WTC11 (cell line): ENCODE measurements at regions not wholly inside any gene's neighbourhood (a gene's known extent, or its start where the extent isn't known, plus 50 kb on each side); places are given as distances from the start of the nearest gene placed in this dataset.

Experiments
- ATAC-seq: fragments of 200-7000 bp; cut with Tn5 transposase; 2 replicates; pipeline ENCODE4 v1.10.0; 2021; ENCODE audit warnings: mild to moderate bottlenecking, moderate library complexity
- CTCF ChIA-PET: fragments of 300-600 bp; sonication (Branson Sonifier 250); formaldehyde crosslinking; loops from one replicate; lab custom pipeline; 2021; ENCODE audit warnings: antibody characterized with exemption; lab: Charles Lee
- POLR2A ChIA-PET: fragments of 350-600 bp; sonication (Branson Sonifier 250); formaldehyde crosslinking; loops from one replicate; lab custom pipeline; 2021; ENCODE audit warnings: antibody characterized with exemption; lab: Charles Lee
- DNase-seq: peaks from one replicate; pipeline ENCODE4 v3.0.0; 2021; ENCODE audit warnings: low spot score
- H3K27ac Mint-ChIP-seq: 2 replicates; pipeline ENCODE4 v1.8.0; 2021; ENCODE audit warnings: mixed read lengths
- H3K27me3 Mint-ChIP-seq: 2 replicates; pipeline ENCODE4 v1.8.0; 2021; ENCODE audit warnings: low read depth, mild to moderate bottlenecking, moderate library complexity, mixed read lengths
- H3K36me3 Mint-ChIP-seq: 2 replicates; pipeline ENCODE4 v1.8.0; 2021; ENCODE audit warnings: mixed read lengths
- H3K4me1 Mint-ChIP-seq: 2 replicates; pipeline ENCODE4 v1.8.0; 2022; ENCODE audit warnings: mixed read lengths
- H3K4me3 Mint-ChIP-seq: 2 replicates; pipeline ENCODE4 v1.8.0; 2021; ENCODE audit warnings: mild to moderate bottlenecking, moderate library complexity, mixed read lengths
- H3K9me3 Mint-ChIP-seq: 2 replicates; pipeline ENCODE4 v1.8.0; 2021; ENCODE audit warnings: mixed read lengths
- ESRRA ChIP-seq: sonication (generic); formaldehyde crosslinking; IDR thresholded peaks from 2 replicates; pipeline ENCODE4 v1.8.1; 2022; ENCODE audit warnings: mild to moderate bottlenecking, missing genetic modification reagents, borderline replicate concordance
- FOXJ3 ChIP-seq: sonication (generic); formaldehyde crosslinking; IDR thresholded peaks from 2 replicates; pipeline ENCODE4 v1.9.0; 2021; ENCODE audit warnings: missing genetic modification reagents, mild to moderate bottlenecking, borderline replicate concordance
- GRHL2 ChIP-seq: fragments of 250-450 bp; sonication (Bioruptor Pico); IDR thresholded peaks from 2 replicates; pipeline ENCODE4 v1.8.0; 2022; ENCODE audit warnings: mild to moderate bottlenecking, moderate library complexity; ENCODE audit not compliant: insufficient replicate concordance, severe bottlenecking
- JAZF1 ChIP-seq: fragments of 250-450 bp; sonication (Bioruptor Pico); IDR thresholded peaks from 2 replicates; pipeline ENCODE4 v1.9.0; 2021; ENCODE audit warnings: moderate library complexity, mild to moderate bottlenecking, inconsistent platforms
- PRRX2 ChIP-seq: fragments of 250-450 bp; sonication (Bioruptor Pico); IDR thresholded peaks from 2 replicates; pipeline ENCODE4 v1.8.0; 2021; ENCODE audit warnings: mild to moderate bottlenecking
- SP1 ChIP-seq: sonication (generic); formaldehyde crosslinking; conservative IDR thresholded peaks from 2 replicates; pipeline ENCODE4 v1.8.1; 2022; ENCODE audit warnings: missing genetic modification reagents
- TEAD1 ChIP-seq: sonication (generic); formaldehyde crosslinking; IDR thresholded peaks from 2 replicates; pipeline ENCODE4 v1.8.0; 2022; ENCODE audit warnings: mild to moderate bottlenecking, missing genetic modification reagents
- TEAD4 ChIP-seq: sonication (generic); formaldehyde crosslinking; IDR thresholded peaks from 2 replicates; pipeline ENCODE4 v1.8.0; 2022; ENCODE audit warnings: mild to moderate bottlenecking, missing genetic modification reagents
- TP53 ChIP-seq: sonication (generic); formaldehyde crosslinking; IDR thresholded peaks from 2 replicates; pipeline ENCODE4 v1.8.1; 2023; ENCODE audit warnings: mild to moderate bottlenecking, missing genetic modification reagents
- ZNF121 ChIP-seq: sonication (generic); formaldehyde crosslinking; IDR thresholded peaks from 2 replicates; pipeline ENCODE4 v1.8.0; 2023; ENCODE audit warnings: missing genetic modification reagents
- ZNF219 ChIP-seq: sonication (generic); formaldehyde crosslinking; IDR thresholded peaks from 2 replicates; pipeline ENCODE4 v1.8.0; 2023; ENCODE audit warnings: missing genetic modification reagents, mild to moderate bottlenecking, borderline replicate concordance
- ZNF263 ChIP-seq: sonication (generic); formaldehyde crosslinking; IDR thresholded peaks from 2 replicates; pipeline ENCODE4 v1.8.1; 2022; ENCODE audit warnings: low read depth, mild to moderate bottlenecking, moderate library complexity, missing genetic modification reagents
- ZNF317 ChIP-seq: sonication (generic); formaldehyde crosslinking; IDR thresholded peaks from 2 replicates; pipeline ENCODE4 v1.8.1; 2023; ENCODE audit warnings: low read depth, mild to moderate bottlenecking, moderate library complexity, missing genetic modification reagents, borderline replicate concordance
- ZNF671 ChIP-seq: fragments of 250-450 bp; sonication (Bioruptor Pico); IDR thresholded peaks from 2 replicates; pipeline ENCODE4 v1.8.0; 2021; ENCODE audit warnings: mild to moderate bottlenecking
- TF ChIP-seq, protein P1 (sequence below): sonication (generic); formaldehyde crosslinking; IDR thresholded peaks from 2 replicates; pipeline ENCODE4 v1.8.1; 2023; ENCODE audit warnings: mild to moderate bottlenecking, missing genetic modification reagents
- TF ChIP-seq, protein P2 (sequence below): sonication (generic); formaldehyde crosslinking; IDR thresholded peaks from 2 replicates; pipeline ENCODE4 v1.8.0; 2022; ENCODE audit warnings: mild to moderate bottlenecking, missing genetic modification reagents
- TF ChIP-seq, protein P3 (sequence below): sonication (generic); formaldehyde crosslinking; IDR thresholded peaks from 2 replicates; pipeline ENCODE4 v1.8.1; 2022; ENCODE audit warnings: mild to moderate bottlenecking, moderate library complexity, missing genetic modification reagents
- TF ChIP-seq, protein P4 (sequence below): sonication (generic); formaldehyde crosslinking; IDR thresholded peaks from 2 replicates; pipeline ENCODE4 v1.8.1; 2023; ENCODE audit warnings: mild to moderate bottlenecking, moderate library complexity, missing genetic modification reagents
- TF ChIP-seq, protein P5 (sequence below): sonication (generic); formaldehyde crosslinking; IDR thresholded peaks from 2 replicates; pipeline ENCODE4 v1.8.0; 2022; ENCODE audit warnings: mild to moderate bottlenecking, missing genetic modification reagents
- TF ChIP-seq, protein P6 (sequence below): fragments of 250-450 bp; sonication (Bioruptor Pico); IDR thresholded peaks from 2 replicates; pipeline ENCODE4 v1.9.0; 2021; ENCODE audit warnings: mild to moderate bottlenecking

DNA sequence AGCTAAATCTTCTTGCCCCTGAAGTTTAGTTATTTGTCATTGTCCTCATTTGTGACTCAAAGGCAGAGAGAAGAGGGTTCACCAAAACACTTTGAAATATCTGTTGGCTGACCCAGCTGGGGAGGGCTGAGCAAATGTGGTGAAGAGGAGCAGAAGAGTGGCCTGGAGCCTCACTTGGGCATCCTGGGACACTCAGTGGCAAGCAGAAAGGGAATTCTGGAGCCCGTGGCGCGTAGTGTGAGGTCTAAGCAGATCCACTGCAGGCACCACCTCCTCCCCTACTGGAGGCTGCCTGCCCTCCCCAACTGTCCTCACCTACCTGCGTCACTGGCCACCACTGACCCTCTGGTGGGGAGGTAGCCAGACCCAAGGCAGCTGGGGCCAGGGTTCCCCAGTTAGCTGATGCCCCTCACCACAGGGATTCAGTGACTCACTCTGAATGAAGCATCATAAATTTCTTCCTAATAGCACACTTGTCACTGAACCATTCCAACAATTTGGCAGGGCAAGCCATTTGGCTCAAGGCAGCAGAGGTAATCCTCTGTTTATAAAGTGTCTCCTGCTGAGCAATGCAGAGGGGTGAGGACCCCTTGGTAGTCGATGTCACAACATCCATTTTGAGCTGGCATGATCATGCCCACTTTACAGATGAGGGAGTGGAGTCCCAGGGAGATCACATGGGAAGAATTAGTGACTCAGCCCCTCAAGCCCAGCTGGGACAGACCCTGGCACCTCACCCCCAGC lies 80.3 kb downstream of the NENF start:
- peaks cover 12% of the 10 kb centered on the region for H3K4me1 Mint-ChIP-seq
- no peaks in the 10 kb centered on the region for H3K9me3 Mint-ChIP-seq
- H3K4me3 Mint-ChIP-seq: no peak overlapping the region
- ChIA-PET POLR2A (no interaction called here), CTCF (interaction anchor here (1.8 to 2.8 kb wide), 3 partner anchors 36 to 55 kb away, joined by 7 to 20 read pairs (median 7); no protein-coding TSS in a partner anchor)
- no peak overlapping the region for H3K27ac Mint-ChIP-seq
- peaks cover 33% of the 10 kb centered on the region for H3K27me3 Mint-ChIP-seq
- no peaks in the 10 kb centered on the region for H3K36me3 Mint-ChIP-seq
- TF ChIP-seq PRRX2 (CRISPR knock-in tag): no peak
- TF ChIP-seq FOXJ3: no peak
- TF ChIP-seq ZNF317: no peak
- no peak for TF ChIP-seq SP1
- TF ChIP-seq TP53: no peak
- TF ChIP-seq, protein P1, sequence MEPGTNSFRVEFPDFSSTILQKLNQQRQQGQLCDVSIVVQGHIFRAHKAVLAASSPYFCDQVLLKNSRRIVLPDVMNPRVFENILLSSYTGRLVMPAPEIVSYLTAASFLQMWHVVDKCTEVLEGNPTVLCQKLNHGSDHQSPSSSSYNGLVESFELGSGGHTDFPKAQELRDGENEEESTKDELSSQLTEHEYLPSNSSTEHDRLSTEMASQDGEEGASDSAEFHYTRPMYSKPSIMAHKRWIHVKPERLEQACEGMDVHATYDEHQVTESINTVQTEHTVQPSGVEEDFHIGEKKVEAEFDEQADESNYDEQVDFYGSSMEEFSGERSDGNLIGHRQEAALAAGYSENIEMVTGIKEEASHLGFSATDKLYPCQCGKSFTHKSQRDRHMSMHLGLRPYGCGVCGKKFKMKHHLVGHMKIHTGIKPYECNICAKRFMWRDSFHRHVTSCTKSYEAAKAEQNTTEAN: no peak
- TF ChIP-seq, protein P2, sequence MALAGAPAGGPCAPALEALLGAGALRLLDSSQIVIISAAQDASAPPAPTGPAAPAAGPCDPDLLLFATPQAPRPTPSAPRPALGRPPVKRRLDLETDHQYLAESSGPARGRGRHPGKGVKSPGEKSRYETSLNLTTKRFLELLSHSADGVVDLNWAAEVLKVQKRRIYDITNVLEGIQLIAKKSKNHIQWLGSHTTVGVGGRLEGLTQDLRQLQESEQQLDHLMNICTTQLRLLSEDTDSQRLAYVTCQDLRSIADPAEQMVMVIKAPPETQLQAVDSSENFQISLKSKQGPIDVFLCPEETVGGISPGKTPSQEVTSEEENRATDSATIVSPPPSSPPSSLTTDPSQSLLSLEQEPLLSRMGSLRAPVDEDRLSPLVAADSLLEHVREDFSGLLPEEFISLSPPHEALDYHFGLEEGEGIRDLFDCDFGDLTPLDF (CRISPR knock-in tag): no peak
- TF ChIP-seq, protein P3, sequence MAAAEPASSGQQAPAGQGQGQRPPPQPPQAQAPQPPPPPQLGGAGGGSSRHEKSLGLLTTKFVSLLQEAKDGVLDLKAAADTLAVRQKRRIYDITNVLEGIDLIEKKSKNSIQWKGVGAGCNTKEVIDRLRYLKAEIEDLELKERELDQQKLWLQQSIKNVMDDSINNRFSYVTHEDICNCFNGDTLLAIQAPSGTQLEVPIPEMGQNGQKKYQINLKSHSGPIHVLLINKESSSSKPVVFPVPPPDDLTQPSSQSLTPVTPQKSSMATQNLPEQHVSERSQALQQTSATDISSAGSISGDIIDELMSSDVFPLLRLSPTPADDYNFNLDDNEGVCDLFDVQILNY (CRISPR knock-in tag): no peak
- no peak for TF ChIP-seq TEAD1
- no peak for TF ChIP-seq ESRRA (CRISPR knock-in tag)
- TF ChIP-seq, protein P4, sequence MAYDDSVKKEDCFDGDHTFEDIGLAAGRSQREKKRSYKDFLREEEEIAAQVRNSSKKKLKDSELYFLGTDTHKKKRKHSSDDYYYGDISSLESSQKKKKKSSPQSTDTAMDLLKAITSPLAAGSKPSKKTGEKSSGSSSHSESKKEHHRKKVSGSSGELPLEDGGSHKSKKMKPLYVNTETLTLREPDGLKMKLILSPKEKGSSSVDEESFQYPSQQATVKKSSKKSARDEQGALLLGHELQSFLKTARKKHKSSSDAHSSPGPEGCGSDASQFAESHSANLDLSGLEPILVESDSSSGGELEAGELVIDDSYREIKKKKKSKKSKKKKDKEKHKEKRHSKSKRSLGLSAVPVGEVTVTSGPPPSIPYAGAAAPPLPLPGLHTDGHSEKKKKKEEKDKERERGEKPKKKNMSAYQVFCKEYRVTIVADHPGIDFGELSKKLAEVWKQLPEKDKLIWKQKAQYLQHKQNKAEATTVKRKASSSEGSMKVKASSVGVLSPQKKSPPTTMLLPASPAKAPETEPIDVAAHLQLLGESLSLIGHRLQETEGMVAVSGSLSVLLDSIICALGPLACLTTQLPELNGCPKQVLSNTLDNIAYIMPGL (CRISPR knock-in tag): no peak
- TF ChIP-seq ZNF219 (CRISPR knock-in tag): no peak
- no peak for TF ChIP-seq GRHL2 (CRISPR knock-in tag)
- no peak for TF ChIP-seq ZNF263 (CRISPR knock-in tag)
- no peak for TF ChIP-seq ZNF121
- TF ChIP-seq JAZF1 (CRISPR knock-in tag): no peak
- TF ChIP-seq, protein P5, sequence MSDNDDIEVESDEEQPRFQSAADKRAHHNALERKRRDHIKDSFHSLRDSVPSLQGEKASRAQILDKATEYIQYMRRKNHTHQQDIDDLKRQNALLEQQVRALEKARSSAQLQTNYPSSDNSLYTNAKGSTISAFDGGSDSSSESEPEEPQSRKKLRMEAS (CRISPR knock-in tag): no peak
- TF ChIP-seq TEAD4 (CRISPR knock-in tag): no peak
- TF ChIP-seq ZNF671: no peak
- TF ChIP-seq, protein P6, sequence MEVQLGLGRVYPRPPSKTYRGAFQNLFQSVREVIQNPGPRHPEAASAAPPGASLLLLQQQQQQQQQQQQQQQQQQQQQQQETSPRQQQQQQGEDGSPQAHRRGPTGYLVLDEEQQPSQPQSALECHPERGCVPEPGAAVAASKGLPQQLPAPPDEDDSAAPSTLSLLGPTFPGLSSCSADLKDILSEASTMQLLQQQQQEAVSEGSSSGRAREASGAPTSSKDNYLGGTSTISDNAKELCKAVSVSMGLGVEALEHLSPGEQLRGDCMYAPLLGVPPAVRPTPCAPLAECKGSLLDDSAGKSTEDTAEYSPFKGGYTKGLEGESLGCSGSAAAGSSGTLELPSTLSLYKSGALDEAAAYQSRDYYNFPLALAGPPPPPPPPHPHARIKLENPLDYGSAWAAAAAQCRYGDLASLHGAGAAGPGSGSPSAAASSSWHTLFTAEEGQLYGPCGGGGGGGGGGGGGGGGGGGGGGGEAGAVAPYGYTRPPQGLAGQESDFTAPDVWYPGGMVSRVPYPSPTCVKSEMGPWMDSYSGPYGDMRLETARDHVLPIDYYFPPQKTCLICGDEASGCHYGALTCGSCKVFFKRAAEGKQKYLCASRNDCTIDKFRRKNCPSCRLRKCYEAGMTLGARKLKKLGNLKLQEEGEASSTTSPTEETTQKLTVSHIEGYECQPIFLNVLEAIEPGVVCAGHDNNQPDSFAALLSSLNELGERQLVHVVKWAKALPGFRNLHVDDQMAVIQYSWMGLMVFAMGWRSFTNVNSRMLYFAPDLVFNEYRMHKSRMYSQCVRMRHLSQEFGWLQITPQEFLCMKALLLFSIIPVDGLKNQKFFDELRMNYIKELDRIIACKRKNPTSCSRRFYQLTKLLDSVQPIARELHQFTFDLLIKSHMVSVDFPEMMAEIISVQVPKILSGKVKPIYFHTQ (CRISPR knock-in tag): no peak
- DNase-seq (no peak), ATAC-seq (no peak)
